WERI-Rb-1 (cell line): ENCODE measurements at regions not wholly inside any gene's neighbourhood (a gene's known extent, or its start where the extent isn't known, plus 50 kb on each side); places are given as distances from the start of the nearest gene placed in this dataset.

Source experiments
- DNase-seq: peaks from one replicate; pipeline ENCODE4 v3.0.0-alpha.2; 2020
- H3K27ac ChIP-seq: fragments of 250-450 bp; sonication (Bioruptor Pico); 2 replicates; pipeline ENCODE4 v1.5.1; 2020; ENCODE audit warnings: mild to moderate bottlenecking, moderate library complexity
- H3K27me3 ChIP-seq: fragments of 250-450 bp; sonication (Bioruptor Pico); 2 replicates; pipeline ENCODE4 v1.5.1; 2021; ENCODE audit warnings: mild to moderate bottlenecking, low read depth, moderate library complexity; ENCODE audit not compliant: insufficient read depth, severe bottlenecking
- H3K36me3 ChIP-seq: fragments of 250-450 bp; sonication (Bioruptor Pico); 2 replicates; pipeline ENCODE4 v1.5.1; 2020; ENCODE audit warnings: mild to moderate bottlenecking, moderate library complexity
- H3K4me3 ChIP-seq: 2 replicates; pipeline ENCODE4 v1.5.1; 2011; ENCODE audit warnings: low read depth, mild to moderate bottlenecking, control low read depth, low read length
- H3K9me3 ChIP-seq: fragments of 250-450 bp; sonication (Bioruptor Pico); 2 replicates; pipeline ENCODE4 v1.5.1; 2021; ENCODE audit warnings: mild to moderate bottlenecking, moderate library complexity; ENCODE audit not compliant: severe bottlenecking
- CTCF ChIP-seq: IDR thresholded peaks from 2 replicates; pipeline ENCODE4 v1.5.1; 2011; ENCODE audit warnings: low read depth, mild to moderate bottlenecking, control low read depth, inconsistent platforms, low read length

GRCh38 chr10:108872854-108873253 lies 1050.5 kb downstream of the XPNPEP1 start:
- H3K4me3 ChIP-seq = no peak overlapping the region

GRCh38 chr10:108868881-108869280 lies 1054.4 kb downstream of the XPNPEP1 start:
- Histone ChIP-seq H3K27me3 (no peaks in the 10 kb centered on the region), H3K4me3 (no peak overlapping the region), H3K27ac (no peak overlapping the region), H3K36me3 (no peaks in the 10 kb centered on the region), H3K9me3 (no peaks in the 10 kb centered on the region)
- TF ChIP-seq CTCF = no peak
- DNase-seq = no peak

More at GRCh38 chr10:108872854-108873253, 1050.5 kb downstream of the XPNPEP1 start:
- no peaks in the 10 kb centered on the region for H3K36me3 ChIP-seq
- H3K9me3 ChIP-seq = no peaks in the 10 kb centered on the region
- H3K27me3 ChIP-seq = no peaks in the 10 kb centered on the region
- no peak for TF ChIP-seq CTCF
- no peak for DNase-seq
- H3K27ac ChIP-seq = no peak overlapping the region

- Histone ChIP-seq H3K36me3 (no peaks in the 10 kb centered on the region), H3K27me3 (no peaks in the 10 kb centered on the region), H3K27ac (no peak overlapping the region), H3K4me3 (no peak overlapping the region), H3K9me3 (peaks cover 4% of the 10 kb centered on the region)
- DNase-seq = no peak
- no peak for TF ChIP-seq CTCF
Observed at GRCh38 chr10:108862676-108863350, 1060.5 kb downstream of the XPNPEP1 start.

- H3K27ac ChIP-seq = no peak overlapping the region
- H3K27me3 ChIP-seq = no peaks in the 10 kb centered on the region
- H3K36me3 ChIP-seq = no peaks in the 10 kb centered on the region
- DNase-seq = no peak
- no peak overlapping the region for H3K4me3 ChIP-seq
- peaks cover 4% of the 10 kb centered on the region for H3K9me3 ChIP-seq
- no peak for TF ChIP-seq CTCF
Observed at GRCh38 chr10:108861181-108861754, 1062.0 kb downstream of the XPNPEP1 start.

- Histone ChIP-seq H3K9me3 (no peaks in the 10 kb centered on the region), H3K27me3 (no peaks in the 10 kb centered on the region), H3K4me3 (no peak overlapping the region), H3K36me3 (no peaks in the 10 kb centered on the region), H3K27ac (no peak overlapping the region)
- no peak for TF ChIP-seq CTCF
- DNase-seq = no peak
Observed at GRCh38 chr10:108852211-108852610, 1071.1 kb downstream of the XPNPEP1 start.
